ENCODE measurements at regions not wholly inside any gene's neighbourhood (a gene's known extent, or its start where the extent isn't known, plus 50 kb on each side); places are given as distances from the start of the nearest gene placed in this dataset.

DNA sequence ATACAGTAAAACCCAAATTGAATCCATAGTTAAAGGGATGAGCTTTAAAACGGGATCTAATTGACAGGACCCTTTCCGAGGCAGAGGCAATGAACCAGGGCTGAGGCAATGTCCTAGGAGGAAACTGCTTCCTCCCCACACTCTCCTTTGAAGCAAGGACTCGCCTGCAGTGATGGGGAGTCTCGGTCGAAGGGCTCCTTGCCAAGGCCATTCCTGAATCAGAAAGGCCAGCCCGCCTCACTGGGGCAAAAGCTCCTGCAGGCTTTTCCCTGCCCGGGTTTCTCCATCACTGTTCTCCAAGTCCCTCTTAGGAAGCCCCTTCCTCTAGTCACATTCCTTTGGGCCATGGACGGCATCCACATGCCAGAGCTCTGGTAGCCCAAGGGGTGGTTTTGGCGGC, 132.0 kb downstream of the RBFOX3 start:
- no peak for TF ChIP-seq EZH2 (IDR thresholded peaks at IDR 0.05; ENCODE audit: low read depth)
- TF ChIP-seq, protein P1, sequence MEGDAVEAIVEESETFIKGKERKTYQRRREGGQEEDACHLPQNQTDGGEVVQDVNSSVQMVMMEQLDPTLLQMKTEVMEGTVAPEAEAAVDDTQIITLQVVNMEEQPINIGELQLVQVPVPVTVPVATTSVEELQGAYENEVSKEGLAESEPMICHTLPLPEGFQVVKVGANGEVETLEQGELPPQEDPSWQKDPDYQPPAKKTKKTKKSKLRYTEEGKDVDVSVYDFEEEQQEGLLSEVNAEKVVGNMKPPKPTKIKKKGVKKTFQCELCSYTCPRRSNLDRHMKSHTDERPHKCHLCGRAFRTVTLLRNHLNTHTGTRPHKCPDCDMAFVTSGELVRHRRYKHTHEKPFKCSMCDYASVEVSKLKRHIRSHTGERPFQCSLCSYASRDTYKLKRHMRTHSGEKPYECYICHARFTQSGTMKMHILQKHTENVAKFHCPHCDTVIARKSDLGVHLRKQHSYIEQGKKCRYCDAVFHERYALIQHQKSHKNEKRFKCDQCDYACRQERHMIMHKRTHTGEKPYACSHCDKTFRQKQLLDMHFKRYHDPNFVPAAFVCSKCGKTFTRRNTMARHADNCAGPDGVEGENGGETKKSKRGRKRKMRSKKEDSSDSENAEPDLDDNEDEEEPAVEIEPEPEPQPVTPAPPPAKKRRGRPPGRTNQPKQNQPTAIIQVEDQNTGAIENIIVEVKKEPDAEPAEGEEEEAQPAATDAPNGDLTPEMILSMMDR (conservative IDR thresholded peaks at IDR 0.05): no peak
- Histone ChIP-seq H3K79me2 (ENCODE audit: low read depth) (no peaks in the 10 kb centered on the region), H3K27ac (no peak overlapping the region), H3K9me2 (ENCODE audit: insufficient read depth) (no peaks in the 10 kb centered on the region), H4K20me1 (ENCODE audit: insufficient read depth) (no peaks in the 10 kb centered on the region), H3K27me3 (ENCODE audit: insufficient read depth, low read depth) (peaks cover 87% of the 10 kb centered on the region), H3K4me1 (replicated peaks; ENCODE audit: insufficient read depth) (no peaks in the 10 kb centered on the region), H2AFZ (no peak overlapping the region), H3K9me3 (ENCODE audit: insufficient read depth, low read depth) (no peaks in the 10 kb centered on the region), H3K4me3 (no peak overlapping the region), H3F3A (ENCODE audit: insufficient read depth, low read depth) (no peaks in the 10 kb centered on the region), H3K36me3 (ENCODE audit: low read depth) (no peaks in the 10 kb centered on the region), H3K4me2 (no peak overlapping the region)
- POLR2A ChIA-PET (ENCODE audit: unreplicated experiment): no interaction called here
- CTCF ChIA-PET: no interaction called here
- no TSS peak for BruUV-seq (replicated peaks)
- DNase-seq: no peak
- intact Hi-C loops (cut with micrococcal nuclease; ENCODE audit: unreplicated experiment): no loop called here

DNA sequence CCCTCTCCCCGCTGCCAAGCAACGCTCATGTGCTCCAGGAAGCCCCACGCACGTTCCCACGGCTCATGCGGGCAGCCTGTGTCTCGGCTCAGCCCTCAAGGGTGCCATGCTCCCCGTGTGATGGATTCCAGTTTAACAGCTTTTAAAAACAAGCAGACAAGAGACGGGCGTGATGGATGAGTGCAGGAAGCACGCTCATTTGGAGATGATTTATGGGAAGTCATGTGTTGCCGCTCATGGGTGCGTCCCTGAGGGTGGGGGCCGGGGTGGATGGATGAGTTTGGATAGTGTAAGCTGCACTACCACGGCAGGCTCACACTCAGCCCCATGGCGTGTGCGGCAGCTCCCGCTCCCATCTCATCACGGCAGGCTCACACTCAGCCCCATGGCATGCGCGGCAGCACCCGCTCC, 132.8 kb downstream of the RBFOX3 start:
- ChIA-PET CTCF (no interaction called here), POLR2A (ENCODE audit: unreplicated experiment) (no interaction called here)
- Histone ChIP-seq H3K9me2 (ENCODE audit: insufficient read depth) (no peaks in the 10 kb centered on the region), H3K36me3 (ENCODE audit: low read depth) (no peaks in the 10 kb centered on the region), H3K27me3 (ENCODE audit: insufficient read depth, low read depth) (peaks cover 90% of the 10 kb centered on the region), H3K4me2 (no peak overlapping the region), H3F3A (ENCODE audit: insufficient read depth, low read depth) (no peaks in the 10 kb centered on the region), H3K27ac (no peak overlapping the region), H3K79me2 (ENCODE audit: low read depth) (no peaks in the 10 kb centered on the region), H2AFZ (no peak overlapping the region), H4K20me1 (ENCODE audit: insufficient read depth) (no peaks in the 10 kb centered on the region), H3K4me3 (no peak overlapping the region), H3K4me1 (replicated peaks; ENCODE audit: insufficient read depth) (no peaks in the 10 kb centered on the region), H3K9me3 (ENCODE audit: insufficient read depth, low read depth) (no peaks in the 10 kb centered on the region)
- DNase-seq: no peak
- TF ChIP-seq, protein P1 (conservative IDR thresholded peaks at IDR 0.05): no peak
- no peak for TF ChIP-seq EZH2 (IDR thresholded peaks at IDR 0.05; ENCODE audit: low read depth)
- intact Hi-C loops (cut with micrococcal nuclease; ENCODE audit: unreplicated experiment): no loop called here
- BruUV-seq (replicated peaks): no TSS peak

DNA sequence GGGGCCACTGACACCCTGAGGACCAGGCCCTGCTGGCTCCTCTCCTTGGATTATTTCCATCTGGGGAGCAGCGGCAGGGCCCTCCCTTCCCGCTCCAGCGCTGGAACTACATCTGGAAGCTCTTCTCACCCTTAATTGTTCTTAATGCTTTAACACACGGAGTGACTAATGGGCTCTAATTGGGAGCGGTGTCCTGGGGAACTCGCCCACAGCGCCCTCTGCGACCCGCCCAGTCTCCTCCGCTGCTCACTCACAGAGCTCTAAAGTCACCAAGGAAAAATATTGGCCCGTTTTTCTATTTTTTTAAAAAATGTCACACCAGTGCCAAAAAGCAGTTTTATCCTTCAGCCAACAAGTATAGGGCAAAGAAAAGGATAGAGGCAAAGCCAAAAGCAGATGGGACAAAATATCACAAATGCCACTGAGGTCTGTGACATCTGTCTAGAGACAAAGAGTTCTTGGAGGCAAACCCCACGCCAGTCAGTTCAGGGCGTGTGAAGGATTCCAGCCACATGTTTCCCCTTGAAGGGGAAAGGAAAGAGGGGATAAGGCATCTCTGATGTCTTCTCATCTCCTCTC, 134.7 kb downstream of the RBFOX3 start:
- no peak overlapping the region for H3K4me3 ChIP-seq
- BruUV-seq (replicated peaks): no TSS peak
- peaks cover 89% of the 10 kb centered on the region for H3K27me3 ChIP-seq (ENCODE audit: insufficient read depth, low read depth)
- H3K9me3 ChIP-seq (ENCODE audit: insufficient read depth, low read depth): no peaks in the 10 kb centered on the region
- H3K4me1 ChIP-seq (replicated peaks; ENCODE audit: insufficient read depth): no peaks in the 10 kb centered on the region
- no peaks in the 10 kb centered on the region for H3K36me3 ChIP-seq (ENCODE audit: low read depth)
- intact Hi-C loops (cut with micrococcal nuclease; ENCODE audit: unreplicated experiment): no loop called here
- no peak overlapping the region for H3K27ac ChIP-seq
- H3K4me2 ChIP-seq: no peak overlapping the region
- ChIA-PET CTCF (no interaction called here), POLR2A (ENCODE audit: unreplicated experiment) (no interaction called here)
- no peak overlapping the region for H2AFZ ChIP-seq
- H3K9me2 ChIP-seq (ENCODE audit: insufficient read depth): no peaks in the 10 kb centered on the region
- H3K79me2 ChIP-seq (ENCODE audit: low read depth): no peaks in the 10 kb centered on the region
- H4K20me1 ChIP-seq (ENCODE audit: insufficient read depth): no peaks in the 10 kb centered on the region
- no peak for DNase-seq
- H3F3A ChIP-seq (ENCODE audit: insufficient read depth, low read depth): no peaks in the 10 kb centered on the region
- no peak for TF ChIP-seq EZH2 (IDR thresholded peaks at IDR 0.05; ENCODE audit: low read depth)
- TF ChIP-seq, protein P1 (conservative IDR thresholded peaks at IDR 0.05): no peak
